Amniotic stem cell (primary cell): ENCODE measurements at regions not wholly inside any gene's neighbourhood (a gene's known extent, or its start where the extent isn't known, plus 50 kb on each side); places are given as distances from the start of the nearest gene placed in this dataset.

ENCODE experiments used
- DNase-seq: peaks from one replicate; lab custom pipeline; 2025; lab: John Stamatoyannopoulos, UW

DNA sequence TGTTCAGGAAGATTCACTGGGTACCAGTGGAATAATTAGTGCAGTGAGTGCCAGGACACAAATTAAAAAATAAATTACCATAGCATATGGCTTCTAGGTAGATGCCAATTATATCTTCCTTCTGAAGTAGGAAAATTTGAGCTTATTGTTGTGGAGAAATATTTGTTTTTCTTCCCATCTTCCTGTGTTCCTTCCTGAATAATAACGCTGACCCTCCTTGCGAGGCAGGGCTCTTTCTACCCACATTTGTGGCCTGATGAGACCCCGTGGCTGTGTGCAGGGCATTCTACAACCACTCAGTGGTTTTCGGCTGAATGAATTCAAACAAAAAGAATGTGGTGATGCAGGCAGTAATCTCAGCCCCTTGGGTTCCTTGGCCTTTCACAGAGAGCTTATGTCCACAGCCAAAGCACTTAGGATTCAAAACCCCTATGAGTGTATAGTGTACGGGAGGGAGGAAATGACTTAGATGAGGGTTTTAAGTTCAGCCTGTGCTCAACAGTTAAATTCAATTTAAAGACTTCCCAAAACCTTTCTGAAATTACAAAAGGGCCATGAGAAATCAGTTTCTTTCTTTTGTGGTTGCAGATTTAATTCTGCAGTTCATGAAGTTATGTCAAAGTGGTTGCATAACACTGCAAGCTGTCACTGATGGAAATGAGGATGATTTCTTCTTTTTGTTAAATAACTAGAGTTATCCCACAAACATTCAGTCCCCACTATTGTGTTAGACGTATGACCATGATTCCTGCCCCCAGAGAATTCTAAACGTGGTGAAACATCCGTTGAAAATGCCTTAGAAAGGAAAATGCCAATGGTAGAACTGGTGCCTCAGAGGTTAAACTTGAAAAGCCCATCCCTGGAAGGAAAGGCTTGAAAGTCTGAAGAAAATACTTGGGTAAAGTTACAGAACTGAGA, 255.3 kb downstream of the FZD1 start:
- no peak for DNase-seq

- no peak for DNase-seq
Measured at GRCh38 chr7:91520645-91521044, 256.4 kb downstream of the FZD1 start.

- DNase-seq: no peak
Measured at GRCh38 chr7:91526404-91526803, 262.2 kb downstream of the FZD1 start.

GRCh38 chr7:91527460-91527859, 263.2 kb downstream of the FZD1 start:
- no peak for DNase-seq

- no peak for DNase-seq
Measured at GRCh38 chr7:91533996-91534395, 269.8 kb downstream of the FZD1 start.

DNA sequence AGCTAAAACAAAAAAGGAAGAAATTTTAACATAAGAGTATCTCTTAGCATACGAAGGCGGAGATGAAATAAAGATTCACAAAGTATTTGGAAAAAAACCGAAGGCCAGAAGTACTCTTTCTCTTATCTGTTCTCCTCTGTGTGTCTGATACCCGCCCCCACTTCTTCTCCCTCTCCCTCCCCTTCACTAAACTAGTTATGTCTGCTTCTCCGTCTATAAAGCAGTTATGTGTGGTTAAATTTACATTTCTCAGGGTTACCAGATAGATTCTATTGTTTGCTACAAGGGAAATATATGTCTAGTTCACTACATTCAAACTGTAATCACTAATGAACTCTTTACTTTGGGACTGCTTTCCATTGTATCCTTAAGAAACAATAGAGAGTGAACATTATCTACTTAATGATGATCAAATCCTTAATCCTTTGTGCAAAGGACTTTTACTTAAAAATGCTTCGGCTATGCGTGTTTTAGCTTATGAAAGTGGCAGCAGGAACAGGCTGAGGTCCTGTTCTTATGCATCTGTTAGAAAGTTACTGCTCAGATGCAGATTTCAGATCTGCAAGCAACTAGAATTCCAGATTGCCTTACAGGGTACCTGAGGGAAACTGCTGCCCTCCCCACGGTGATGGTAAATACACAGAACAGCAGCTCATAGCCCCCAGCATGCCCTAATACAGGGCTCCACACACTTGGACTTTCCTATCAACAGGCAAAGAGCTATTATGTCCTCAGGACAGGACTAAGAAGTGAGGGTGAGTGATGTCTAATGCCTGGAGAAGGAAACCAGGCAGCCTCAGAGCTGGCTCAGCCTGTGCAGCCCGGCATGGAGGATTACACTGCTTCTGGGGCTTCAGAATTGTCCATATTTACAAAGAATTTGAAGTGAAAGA, 273.3 kb downstream of the FZD1 start:
- no peak for DNase-seq

GRCh38 chr7:91541641-91542040, 277.4 kb downstream of the FZD1 start:
- DNase-seq: no peak

- no peak for DNase-seq
Measured at GRCh38 chr7:91543646-91544045, 279.4 kb downstream of the FZD1 start.

GRCh38 chr7:91549878-91550277, 285.6 kb downstream of the FZD1 start:
- DNase-seq: no peak

DNA sequence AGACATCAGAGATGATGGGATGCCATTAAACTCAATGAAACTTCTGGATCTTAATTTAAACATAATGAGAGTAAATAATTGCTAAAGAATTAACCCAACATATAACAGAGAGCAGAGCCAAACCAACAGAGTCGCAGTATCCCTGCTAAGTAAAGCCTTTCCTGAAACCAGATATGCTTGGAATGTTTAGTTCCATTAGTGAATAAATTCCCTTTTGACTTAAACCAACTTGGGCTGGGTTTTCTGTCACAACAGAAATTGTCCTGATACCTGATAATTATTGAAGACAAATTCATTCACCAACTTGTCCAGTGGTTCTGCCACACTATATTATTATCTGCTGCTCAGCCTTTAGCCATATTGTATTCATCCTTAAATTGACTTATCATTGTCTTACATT, 286.7 kb downstream of the FZD1 start:
- no peak for DNase-seq

DNA sequence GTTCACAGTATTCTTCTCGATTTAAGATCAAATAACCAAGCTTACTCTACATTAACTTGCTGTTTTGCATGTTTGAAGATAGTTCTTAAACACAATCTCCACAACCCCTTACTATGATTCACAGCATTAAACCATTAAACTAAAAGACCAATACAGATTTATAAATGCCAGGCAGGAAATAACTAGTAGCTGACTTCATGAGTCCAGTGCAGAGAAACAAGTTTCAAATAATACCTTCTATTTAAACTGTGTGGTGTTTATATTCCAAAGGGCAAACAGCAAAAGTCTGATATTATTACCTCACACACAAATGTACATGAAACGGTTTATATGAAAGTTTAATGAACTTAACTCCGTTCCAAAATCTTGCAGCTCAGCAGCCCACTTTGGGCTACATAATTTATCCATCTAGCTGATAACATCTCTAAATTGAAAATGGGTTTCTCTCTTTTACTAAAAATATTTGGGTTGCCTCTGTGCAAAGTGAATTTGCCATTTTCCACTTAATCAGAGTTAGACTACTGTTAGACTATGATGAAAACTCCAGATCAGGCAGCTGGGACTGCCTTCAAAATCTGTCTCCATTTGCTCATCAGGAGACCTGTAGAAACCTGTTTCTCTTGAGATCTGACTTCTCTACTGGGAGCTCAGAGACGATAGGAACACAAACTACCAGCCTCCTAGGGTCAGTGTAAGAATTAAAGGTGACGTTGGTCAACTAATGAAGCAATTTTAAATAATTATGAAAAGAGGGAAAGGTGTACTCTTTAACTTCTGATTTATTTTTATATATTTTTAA, 287.3 kb downstream of the FZD1 start:
- no peak for DNase-seq

GRCh38 chr7:91553410-91553895, 289.2 kb downstream of the FZD1 start:
- DNase-seq: no peak

GRCh38 chr7:91554883-91555282, 290.6 kb downstream of the FZD1 start:
- no peak for DNase-seq

DNA sequence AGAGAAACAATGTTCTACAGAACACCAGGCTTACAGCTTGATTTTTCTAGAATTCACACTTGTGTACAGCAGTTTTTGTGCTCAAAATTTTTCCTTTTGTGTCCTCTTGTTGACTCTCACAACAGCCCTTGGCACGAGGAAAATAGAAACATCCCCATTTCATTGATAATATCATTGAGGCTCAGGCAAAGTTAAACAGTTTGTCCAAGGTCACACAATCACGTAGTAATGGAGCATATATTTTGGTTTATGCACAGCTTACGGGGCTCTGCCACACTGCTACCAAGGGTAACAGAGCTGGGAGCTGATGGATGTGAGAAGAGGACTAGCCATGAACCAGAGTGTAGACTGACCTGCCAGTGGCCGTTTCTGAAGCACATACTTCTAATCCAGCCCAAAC, 292.0 kb downstream of the FZD1 start:
- DNase-seq: no peak

GRCh38 chr7:91556956-91557650, 292.9 kb downstream of the FZD1 start:
- no peak for DNase-seq

- DNase-seq: no peak
Measured at GRCh38 chr7:91557789-91558404, 293.7 kb downstream of the FZD1 start.

DNA sequence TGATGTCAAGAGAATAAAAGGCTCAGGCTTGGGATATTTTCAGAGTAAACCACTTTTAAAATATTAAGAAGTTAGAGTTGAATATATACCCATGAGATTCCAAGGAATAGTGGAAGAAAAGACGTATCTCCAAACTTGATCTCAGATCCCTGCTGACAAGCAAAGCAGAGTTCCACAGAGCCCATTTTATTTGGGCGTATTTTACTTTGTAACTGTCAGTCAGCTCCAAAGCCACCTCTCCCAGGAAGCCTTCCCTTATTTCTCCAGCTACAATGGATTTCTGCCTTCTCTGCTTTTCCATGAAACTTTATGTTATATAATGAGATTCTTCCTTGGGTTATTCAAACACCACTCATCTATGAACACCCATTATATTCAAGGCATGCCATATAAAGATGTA, 295.7 kb downstream of the FZD1 start:
- no peak for DNase-seq

- no peak for DNase-seq
Measured at GRCh38 chr7:91564101-91564500, 299.9 kb downstream of the FZD1 start.

DNA sequence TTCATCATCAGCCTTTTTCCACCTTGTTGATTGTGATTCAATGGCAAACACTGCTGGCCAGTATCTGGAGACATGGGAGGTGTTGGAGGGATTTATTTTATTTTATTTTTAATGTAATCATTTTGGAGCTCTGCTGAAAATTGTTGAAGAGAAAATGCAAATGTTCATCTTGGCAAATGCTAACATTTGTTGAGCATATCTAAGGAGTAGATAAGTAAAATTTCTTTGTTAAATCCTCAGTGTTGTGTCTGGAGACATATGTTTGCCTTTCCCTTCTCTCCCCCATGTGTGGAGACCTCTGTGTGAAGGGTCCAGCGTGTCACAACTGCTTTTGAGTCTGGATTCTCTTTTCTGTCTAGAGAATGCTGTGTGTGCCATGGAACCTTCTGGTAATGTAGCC, 300.3 kb downstream of the FZD1 start:
- DNase-seq: no peak

DNA sequence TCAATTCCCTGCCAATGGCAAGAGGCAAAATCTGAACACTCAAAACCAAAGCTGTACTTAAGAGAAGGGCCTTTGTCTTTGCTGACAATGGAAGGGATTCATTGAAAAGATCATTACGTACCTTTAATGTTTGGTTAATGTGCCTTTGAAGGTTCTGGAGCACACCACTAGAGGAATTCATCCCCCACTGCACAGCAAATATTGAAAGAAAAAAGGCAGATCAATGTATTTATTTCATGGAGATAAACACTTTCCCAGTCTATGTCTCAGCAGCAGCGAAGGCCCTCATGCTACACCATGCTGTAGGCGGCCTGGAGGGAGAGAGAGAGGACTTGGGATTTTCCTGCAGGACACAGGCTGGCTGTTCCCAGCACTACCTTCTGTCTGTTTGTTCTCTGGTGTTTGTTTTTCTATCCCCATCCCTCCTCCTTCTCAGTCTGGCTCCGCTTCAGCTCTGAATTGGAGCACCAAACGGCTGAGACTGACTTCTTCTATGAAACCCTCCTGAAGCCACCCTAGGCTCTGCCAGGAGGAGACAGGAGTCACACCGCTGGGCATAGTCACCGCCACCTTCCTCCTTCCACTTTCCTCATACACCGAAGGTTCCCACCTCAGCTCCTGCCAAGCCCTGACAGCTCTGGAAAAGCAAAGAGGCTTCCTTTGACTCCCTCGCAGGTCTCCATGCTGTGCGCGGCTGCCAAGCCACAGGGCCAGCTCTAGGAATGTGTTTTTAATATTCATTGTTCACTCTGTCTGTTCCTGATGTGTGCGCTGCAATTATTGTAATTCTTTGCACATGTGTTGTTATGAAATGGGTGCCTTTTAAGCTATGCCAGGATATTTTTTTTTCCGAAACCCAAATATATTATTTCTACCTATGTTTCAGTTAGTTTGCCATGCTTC, 301.5 kb downstream of the FZD1 start:
- DNase-seq: no peak
